ENCODE measurements at regions not wholly inside any gene's neighbourhood (a gene's known extent, or its start where the extent isn't known, plus 50 kb on each side); places are given as distances from the start of the nearest gene placed in this dataset.

GRCh38 chr18:1599196-1599595, 694.5 kb downstream of the ADCYAP1 start:
- TF ChIP-seq CTCF (IDR thresholded peaks at IDR 0.05) (no peak), POLR2A (IDR thresholded peaks at IDR 0.05) (no peak)

Measured in right lobe of liver (tissue), 4 donors.